ENCODE measurements at regions not wholly inside any gene's neighbourhood (a gene's known extent, or its start where the extent isn't known, plus 50 kb on each side); places are given as distances from the start of the nearest gene placed in this dataset.

DNA sequence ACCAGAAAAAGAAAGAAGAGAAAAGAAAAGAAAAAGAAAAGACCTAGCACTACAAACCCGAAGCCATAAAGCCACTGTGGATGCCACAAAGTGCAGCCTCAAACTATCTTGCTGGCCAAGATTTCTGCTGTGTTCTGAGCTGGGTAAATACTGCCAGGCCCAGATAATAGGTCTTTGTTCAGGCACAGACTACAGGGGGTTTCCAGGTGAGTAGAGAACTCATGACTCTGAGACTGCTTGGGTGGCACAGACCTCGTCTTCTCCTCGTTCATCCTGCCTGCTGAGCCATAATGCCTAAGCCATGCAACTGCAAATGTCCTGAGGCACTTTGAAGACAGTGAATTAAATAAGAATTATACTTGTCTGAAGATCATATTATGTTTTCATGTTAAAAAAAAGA lies 651.8 kb downstream of the LMO4 start:
- no peak overlapping the region for H3K27ac ChIP-seq
- no peaks in the 10 kb centered on the region for H3K4me1 ChIP-seq
- H3K4me3 ChIP-seq, result no peak overlapping the region
- no peaks in the 10 kb centered on the region for H3K27me3 ChIP-seq
- ATAC-seq, result no peak
- TF ChIP-seq CTCF (IDR thresholded peaks at IDR 0.05) (no peak), POLR2A (IDR thresholded peaks at IDR 0.05) (no peak), POLR2AphosphoS5 (IDR thresholded peaks at IDR 0.05) (no peak), EP300 (IDR thresholded peaks at IDR 0.05) (no peak)
- H3K9me3 ChIP-seq, result no peaks in the 10 kb centered on the region
- no peaks in the 10 kb centered on the region for H3K36me3 ChIP-seq
- WGBS, 2 donors (ENCODE audit: low coverage in 1 of 2), result 71% methylated on average over 3 of the region's 3 CpGs; no CpG with 5 or more reads in 1 of the 2 donors

DNA sequence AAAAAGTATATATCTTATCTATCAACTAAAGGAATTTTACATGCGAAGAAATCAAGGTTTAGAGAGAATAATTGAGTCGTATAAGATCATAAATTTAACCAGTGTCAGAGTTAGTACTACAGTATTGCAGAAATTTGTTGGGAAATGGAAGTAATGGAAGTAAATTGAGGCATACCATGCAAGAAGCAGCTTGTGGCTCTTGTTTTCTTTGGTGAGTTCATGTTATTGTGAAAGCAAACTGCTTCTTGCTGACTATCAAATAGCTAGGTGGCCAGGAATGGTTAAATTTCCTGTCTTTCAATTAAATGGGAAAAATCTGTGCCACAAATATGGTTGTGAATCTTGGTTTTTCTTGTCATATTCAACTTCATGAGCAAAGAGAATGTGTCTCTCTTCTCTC lies 652.7 kb downstream of the LMO4 start:
- H3K27ac ChIP-seq, result no peak overlapping the region
- H3K4me1 ChIP-seq, result no peaks in the 10 kb centered on the region
- H3K27me3 ChIP-seq, result no peaks in the 10 kb centered on the region
- no peaks in the 10 kb centered on the region for H3K36me3 ChIP-seq
- TF ChIP-seq POLR2AphosphoS5 (IDR thresholded peaks at IDR 0.05), result no peak
- TF ChIP-seq POLR2A (IDR thresholded peaks at IDR 0.05), result no peak
- no peak overlapping the region for H3K4me3 ChIP-seq
- no peak for ATAC-seq
- 94 to 100% methylated on average over 2 of the region's 2 CpGs for WGBS, 2 donors (ENCODE audit: low coverage in 1 of 2)
- H3K9me3 ChIP-seq, result no peaks in the 10 kb centered on the region

DNA sequence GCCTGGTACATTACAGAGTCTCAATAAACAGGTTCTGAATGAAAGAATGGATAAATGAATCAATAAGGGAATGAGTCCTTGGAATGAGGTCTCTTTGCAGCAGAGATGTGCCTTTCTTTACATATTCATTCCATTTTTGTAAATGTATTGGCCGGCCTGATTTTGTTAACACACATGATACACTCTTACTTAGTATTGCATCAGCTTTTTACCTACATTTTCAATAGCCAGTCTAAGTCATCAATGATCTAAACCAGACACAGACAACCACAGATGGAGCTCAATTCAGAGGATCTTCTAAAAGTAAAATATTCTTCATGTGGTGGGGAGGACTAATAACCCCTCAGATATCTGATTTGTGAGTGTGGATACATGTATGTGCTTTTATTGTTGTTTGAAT lies 653.1 kb downstream of the LMO4 start:
- no peak overlapping the region for H3K27ac ChIP-seq
- no peaks in the 10 kb centered on the region for H3K4me1 ChIP-seq
- H3K36me3 ChIP-seq, result no peaks in the 10 kb centered on the region
- no peak for ATAC-seq
- WGBS, 2 donors (ENCODE audit: low coverage in 1 of 2), result 100% methylated on average over 1 of the region's 1 CpG
- no peak overlapping the region for H3K4me3 ChIP-seq
- H3K27me3 ChIP-seq, result no peaks in the 10 kb centered on the region
- H3K9me3 ChIP-seq, result no peaks in the 10 kb centered on the region
- no peak for TF ChIP-seq POLR2AphosphoS5 (IDR thresholded peaks at IDR 0.05)
- no peak for TF ChIP-seq EP300 (IDR thresholded peaks at IDR 0.05)
- no peak for TF ChIP-seq CTCF (IDR thresholded peaks at IDR 0.05)
- no peak for TF ChIP-seq POLR2A (IDR thresholded peaks at IDR 0.05)

GRCh38 chr1:87983841-87984240 lies 655.2 kb downstream of the LMO4 start:
- Histone ChIP-seq H3K36me3 (no peaks in the 10 kb centered on the region), H3K4me3 (no peak overlapping the region), H3K4me1 (no peaks in the 10 kb centered on the region), H3K27ac (no peak overlapping the region), H3K9me3 (no peaks in the 10 kb centered on the region), H3K27me3 (no peaks in the 10 kb centered on the region)
- ATAC-seq, result no peak
- 90 to 100% methylated on average over 1 of the region's 1 CpG for WGBS, 2 donors (ENCODE audit: low coverage in 1 of 2)
- TF ChIP-seq POLR2A (IDR thresholded peaks at IDR 0.05), result no peak
- no peak for TF ChIP-seq EP300 (IDR thresholded peaks at IDR 0.05)
- TF ChIP-seq POLR2AphosphoS5 (IDR thresholded peaks at IDR 0.05), result no peak
- no peak for TF ChIP-seq CTCF (IDR thresholded peaks at IDR 0.05)

GRCh38 chr1:87985071-87985470 lies 656.4 kb downstream of the LMO4 start:
- Histone ChIP-seq H3K4me3 (no peak overlapping the region), H3K4me1 (no peaks in the 10 kb centered on the region), H3K9me3 (no peaks in the 10 kb centered on the region), H3K27me3 (no peaks in the 10 kb centered on the region), H3K27ac (no peak overlapping the region), H3K36me3 (no peaks in the 10 kb centered on the region)
- no peak for ATAC-seq
- TF ChIP-seq POLR2A (IDR thresholded peaks at IDR 0.05) (no peak), POLR2AphosphoS5 (IDR thresholded peaks at IDR 0.05) (no peak), CTCF (IDR thresholded peaks at IDR 0.05) (no peak), EP300 (IDR thresholded peaks at IDR 0.05) (no peak)
- 90% methylated on average over 1 of the region's 1 CpG; no CpG with 5 or more reads in 1 of the 2 donors for WGBS, 2 donors (ENCODE audit: low coverage in 1 of 2)
